Thyroid gland (tissue), 4 donors: ENCODE measurements at regions not wholly inside any gene's neighbourhood (a gene's known extent, or its start where the extent isn't known, plus 50 kb on each side); places are given as distances from the start of the nearest gene placed in this dataset.
A peak's percentile ranks its signal among the peaks of the same experiment; 100 is the strongest.

ENCODE experiments used
- DNase-seq, 2 donors: peaks; one replicate each; pipeline ENCODE4 v3.0.0-alpha.2; 2019
- H3K27ac ChIP-seq, 3 donors: fragments of 200-600 bp; sonication (generic); 1 replicate in 2 of 3; 2 replicates in 1 of 3; pipeline ENCODE4 v1.5.1; 2016 to 2019; ENCODE audit warnings: mild to moderate bottlenecking in 1 of 3, moderate library complexity in 1 of 3
- H3K27me3 ChIP-seq: fragments of 200-600 bp; sonication (generic); one replicate; pipeline ENCODE4 v1.5.1; 2019
- H3K36me3 ChIP-seq, 2 donors: fragments of 200-600 bp; sonication (generic); one replicate each; pipeline ENCODE4 v1.5.1; 2016 to 2019
- H3K4me1 ChIP-seq, 2 donors: fragments of 200-600 bp; sonication (generic); one replicate each; pipeline ENCODE4 v1.5.1; 2017 to 2019
- H3K4me3 ChIP-seq, 3 donors: fragments of 200-600 bp; sonication (generic); replicated peaks in 1 of 3; 1 replicate in 2 of 3; 2 replicates in 1 of 3; pipeline ENCODE4 v1.5.1; 2016; ENCODE audit warnings: mild to moderate bottlenecking in 1 of 3
- H3K9me3 ChIP-seq: fragments of 200-600 bp; sonication (generic); one replicate; pipeline ENCODE4 v1.5.1; 2017
- CTCF ChIP-seq, 6 experiments: fragments of 200-600 bp in 3 of 6; fragments of 450-650 bp in 3 of 6; sonication (generic) in 3 of 6; IDR thresholded peaks; one replicate each; pipeline ENCODE4 v1.5.1; 2016 to 2019; ENCODE audit warnings: antibody characterized with exemption in 6 of 6, mild to moderate bottlenecking in 2 of 6, inconsistent platforms in 1 of 6, moderate library complexity in 1 of 6
- POLR2A ChIP-seq, 2 donors: fragments of 450-650 bp; IDR thresholded peaks; one replicate each; pipeline ENCODE4 v1.6.1; 2017; ENCODE audit warnings: antibody characterized with exemption in 2 of 2, mild to moderate bottlenecking in 2 of 2, moderate library complexity in 1 of 2
- WGBS, 2 donors: methylation state at CpG; one replicate each; pipeline ENCODE4 v1.1.5; 2017; 5-methylcytosine and 5-hydroxymethylcytosine counted together
- intact Hi-C: fragments of 100-400 bp; cut with DNase I; formaldehyde crosslinking; loops from one replicate; pipeline ENCODE4 v1.15.1; 2023

- Histone ChIP-seq H3K36me3 (no peaks in the 10 kb centered on the region), H3K27me3 (no peaks in the 10 kb centered on the region), H3K27ac (no peak overlapping the region), H3K4me3 (no peak overlapping the region), H3K9me3 (no peaks in the 10 kb centered on the region), H3K4me1 (no peaks in the 10 kb centered on the region)
- no peak for TF ChIP-seq POLR2A (IDR thresholded peaks at IDR 0.05)
- no peak for TF ChIP-seq CTCF (IDR thresholded peaks at IDR 0.05)
- intact Hi-C loops = no loop called here
- WGBS, 2 donors = 75 to 79% methylated on average over 5 of the region's 5 CpGs
- DNase-seq = peak in 1 of 2 donors; percentile 39
These were observed 156.0 kb upstream of the TIAM1 start for GRCh38 chr21:31500071-31500470.

- WGBS, 2 donors = 18 to 44% methylated on average over 1 of the region's 1 CpG
- H3K27ac ChIP-seq = no peak overlapping the region
These were observed 154.9 kb upstream of the TIAM1 start for GRCh38 chr21:31498985-31499384.

GRCh38 chr21:31497914-31498313 is 153.9 kb upstream of the TIAM1 start:
- H3K36me3 ChIP-seq = no peaks in the 10 kb centered on the region
- no peak overlapping the region for H3K27ac ChIP-seq
- no peak for DNase-seq
- TF ChIP-seq POLR2A (IDR thresholded peaks at IDR 0.05) (no peak), CTCF (IDR thresholded peaks at IDR 0.05) (no peak)
- no peaks in the 10 kb centered on the region for H3K4me1 ChIP-seq
- WGBS, 2 donors = 41 to 53% methylated on average over 3 of the region's 3 CpGs
- intact Hi-C loops = no loop called here
- no peak overlapping the region for H3K4me3 ChIP-seq
- H3K27me3 ChIP-seq = no peaks in the 10 kb centered on the region
- H3K9me3 ChIP-seq = no peaks in the 10 kb centered on the region

More at GRCh38 chr21:31498985-31499384, 154.9 kb upstream of the TIAM1 start:
- Histone ChIP-seq H3K9me3 (no peaks in the 10 kb centered on the region), H3K27me3 (no peaks in the 10 kb centered on the region), H3K4me1 (no peaks in the 10 kb centered on the region), H3K4me3 (no peak overlapping the region), H3K36me3 (no peaks in the 10 kb centered on the region)
- TF ChIP-seq CTCF (IDR thresholded peaks at IDR 0.05) (no peak), POLR2A (IDR thresholded peaks at IDR 0.05) (no peak)
- intact Hi-C loops = no loop called here
- DNase-seq = no peak

- 86 to 89% methylated on average over 7 of the region's 7 CpGs for WGBS, 2 donors
- H3K27me3 ChIP-seq = no peaks in the 10 kb centered on the region
- TF ChIP-seq CTCF (IDR thresholded peaks at IDR 0.05) (no peak), POLR2A (IDR thresholded peaks at IDR 0.05) (no peak)
- H3K36me3 ChIP-seq = no peaks in the 10 kb centered on the region
- no peaks in the 10 kb centered on the region for H3K9me3 ChIP-seq
- DNase-seq = no peak
- no peaks in the 10 kb centered on the region for H3K4me1 ChIP-seq
- intact Hi-C loops = no loop called here
- H3K27ac ChIP-seq = no peak overlapping the region
- no peak overlapping the region for H3K4me3 ChIP-seq
These were observed 149.4 kb upstream of the TIAM1 start for GRCh38 chr21:31493350-31493880.

GRCh38 chr21:31491617-31492016 is 147.6 kb upstream of the TIAM1 start:
- intact Hi-C loops = no loop called here
- Histone ChIP-seq H3K27ac (no peak overlapping the region), H3K36me3 (no peaks in the 10 kb centered on the region), H3K4me3 (no peak overlapping the region), H3K27me3 (no peaks in the 10 kb centered on the region), H3K9me3 (no peaks in the 10 kb centered on the region), H3K4me1 (no peaks in the 10 kb centered on the region)
- no peak for DNase-seq
- 74 to 96% methylated on average over 3 of the region's 3 CpGs for WGBS, 2 donors
- TF ChIP-seq POLR2A (IDR thresholded peaks at IDR 0.05) (no peak), CTCF (IDR thresholded peaks at IDR 0.05) (no peak)
